ENCODE measurements at regions not wholly inside any gene's neighbourhood (a gene's known extent, or its start where the extent isn't known, plus 50 kb on each side); places are given as distances from the start of the nearest gene placed in this dataset.

DNA sequence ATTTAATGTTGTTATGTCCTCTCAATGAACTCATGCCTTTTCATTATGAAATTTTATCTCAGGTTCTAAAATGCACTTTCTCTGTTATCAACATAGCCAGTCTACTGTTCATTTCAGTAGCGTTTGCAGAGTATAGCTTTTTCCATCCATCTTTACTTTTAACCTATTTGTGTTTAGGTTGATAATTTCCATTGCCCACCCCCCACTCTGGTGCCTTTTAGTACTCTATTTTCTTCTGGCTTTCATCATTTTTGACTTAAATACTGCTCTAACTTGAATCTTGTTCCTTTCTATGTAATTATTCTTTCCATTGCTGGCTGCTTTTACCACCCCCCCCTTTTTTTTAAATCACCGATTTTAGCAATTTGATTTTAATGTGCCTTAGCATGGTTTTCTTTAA, 585.0 kb upstream of the LRATD1 start:
- Histone ChIP-seq H3K27ac (no peak overlapping the region), H3K4me3 (no peak overlapping the region), H3K9me3 (ENCODE audit: low read depth) (no peaks in the 10 kb centered on the region), H3K27me3 (no peaks in the 10 kb centered on the region), H3K36me3 (no peaks in the 10 kb centered on the region), H3K4me1 (ENCODE audit: low read depth) (no peaks in the 10 kb centered on the region)
- no peak for DNase-seq (ENCODE audit: low read depth in 1 of 2, low spot score in 1 of 2)
- TF ChIP-seq, protein P1, sequence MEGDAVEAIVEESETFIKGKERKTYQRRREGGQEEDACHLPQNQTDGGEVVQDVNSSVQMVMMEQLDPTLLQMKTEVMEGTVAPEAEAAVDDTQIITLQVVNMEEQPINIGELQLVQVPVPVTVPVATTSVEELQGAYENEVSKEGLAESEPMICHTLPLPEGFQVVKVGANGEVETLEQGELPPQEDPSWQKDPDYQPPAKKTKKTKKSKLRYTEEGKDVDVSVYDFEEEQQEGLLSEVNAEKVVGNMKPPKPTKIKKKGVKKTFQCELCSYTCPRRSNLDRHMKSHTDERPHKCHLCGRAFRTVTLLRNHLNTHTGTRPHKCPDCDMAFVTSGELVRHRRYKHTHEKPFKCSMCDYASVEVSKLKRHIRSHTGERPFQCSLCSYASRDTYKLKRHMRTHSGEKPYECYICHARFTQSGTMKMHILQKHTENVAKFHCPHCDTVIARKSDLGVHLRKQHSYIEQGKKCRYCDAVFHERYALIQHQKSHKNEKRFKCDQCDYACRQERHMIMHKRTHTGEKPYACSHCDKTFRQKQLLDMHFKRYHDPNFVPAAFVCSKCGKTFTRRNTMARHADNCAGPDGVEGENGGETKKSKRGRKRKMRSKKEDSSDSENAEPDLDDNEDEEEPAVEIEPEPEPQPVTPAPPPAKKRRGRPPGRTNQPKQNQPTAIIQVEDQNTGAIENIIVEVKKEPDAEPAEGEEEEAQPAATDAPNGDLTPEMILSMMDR (IDR thresholded peaks at IDR 0.05; ENCODE audit: low read depth, low read length) = no peak

DNA sequence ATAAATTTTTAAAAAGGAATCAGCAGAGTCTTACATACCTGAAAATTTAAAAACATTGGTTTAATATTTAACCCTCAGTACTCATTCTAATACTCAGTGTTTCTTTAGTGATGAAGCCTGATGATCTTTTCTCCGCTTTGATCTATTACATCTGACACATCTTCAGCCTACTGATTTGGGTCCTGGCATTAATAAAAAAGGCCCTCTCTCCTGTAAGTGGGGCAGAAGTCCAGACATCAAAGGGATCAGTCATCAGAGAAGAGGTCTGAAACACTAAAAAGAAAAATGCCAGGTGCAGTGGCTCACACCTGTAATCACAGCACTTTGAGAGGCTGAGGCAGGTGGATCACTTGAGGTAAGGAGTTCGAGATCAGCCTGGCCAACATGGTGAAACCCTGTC, 581.1 kb upstream of the LRATD1 start:
- Histone ChIP-seq H3K4me3 (no peak overlapping the region), H3K27ac (no peak overlapping the region), H3K27me3 (no peaks in the 10 kb centered on the region), H3K9me3 (ENCODE audit: low read depth) (no peaks in the 10 kb centered on the region), H3K36me3 (no peaks in the 10 kb centered on the region), H3K4me1 (ENCODE audit: low read depth) (no peaks in the 10 kb centered on the region)
- DNase-seq (ENCODE audit: low read depth in 1 of 2, low spot score in 1 of 2) = no peak
- TF ChIP-seq, protein P1 (IDR thresholded peaks at IDR 0.05; ENCODE audit: low read depth, low read length) = no peak

DNA sequence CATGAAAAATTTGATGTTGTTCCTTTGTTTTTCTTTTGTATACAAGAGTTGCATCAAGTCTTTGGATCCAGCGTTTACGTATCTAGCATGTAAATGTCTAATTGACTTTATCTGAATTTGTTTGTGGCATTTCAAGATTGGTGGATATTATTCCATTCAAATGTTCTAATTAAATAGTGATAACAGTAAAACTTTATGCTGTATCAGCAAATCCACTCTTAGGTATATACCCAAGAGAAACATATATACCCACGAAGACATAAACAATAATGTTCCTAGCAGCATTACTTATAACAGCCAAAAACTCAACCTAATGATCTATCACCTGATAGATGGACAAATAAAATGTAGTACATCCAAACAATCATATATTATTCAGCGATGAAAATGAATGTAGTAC, 579.4 kb upstream of the LRATD1 start:
- Histone ChIP-seq H3K27me3 (no peaks in the 10 kb centered on the region), H3K27ac (no peak overlapping the region), H3K9me3 (ENCODE audit: low read depth) (no peaks in the 10 kb centered on the region), H3K4me1 (ENCODE audit: low read depth) (no peaks in the 10 kb centered on the region), H3K36me3 (no peaks in the 10 kb centered on the region), H3K4me3 (no peak overlapping the region)
- TF ChIP-seq, protein P1 (IDR thresholded peaks at IDR 0.05; ENCODE audit: low read depth, low read length) = no peak
- DNase-seq (ENCODE audit: low read depth in 1 of 2, low spot score in 1 of 2) = no peak

DNA sequence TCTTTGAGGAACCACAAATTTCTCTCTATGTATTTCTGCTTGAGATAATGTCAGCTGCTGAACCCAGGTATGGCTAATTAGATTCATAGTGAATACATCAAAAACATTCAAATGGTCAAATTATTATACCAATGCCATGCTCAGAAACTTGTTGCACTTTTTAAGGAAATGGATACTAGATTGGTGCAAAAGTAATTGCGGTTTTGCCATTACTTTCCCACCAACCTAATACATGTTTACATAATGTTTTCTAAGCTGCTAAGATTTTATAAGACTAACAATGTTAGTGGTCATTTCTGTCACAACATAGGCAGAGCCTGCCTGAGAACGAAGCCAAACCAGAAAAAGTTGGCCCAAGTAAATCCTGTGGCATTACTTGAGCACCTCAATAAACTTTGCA, 568.2 kb upstream of the LRATD1 start:
- Histone ChIP-seq H3K9me3 (ENCODE audit: low read depth) (no peaks in the 10 kb centered on the region), H3K4me3 (no peak overlapping the region), H3K36me3 (no peaks in the 10 kb centered on the region), H3K4me1 (ENCODE audit: low read depth) (no peaks in the 10 kb centered on the region), H3K27ac (no peak overlapping the region), H3K27me3 (no peaks in the 10 kb centered on the region)
- DNase-seq (ENCODE audit: low read depth in 1 of 2, low spot score in 1 of 2) = no peak
- TF ChIP-seq, protein P1 (IDR thresholded peaks at IDR 0.05; ENCODE audit: low read depth, low read length) = no peak

DNA sequence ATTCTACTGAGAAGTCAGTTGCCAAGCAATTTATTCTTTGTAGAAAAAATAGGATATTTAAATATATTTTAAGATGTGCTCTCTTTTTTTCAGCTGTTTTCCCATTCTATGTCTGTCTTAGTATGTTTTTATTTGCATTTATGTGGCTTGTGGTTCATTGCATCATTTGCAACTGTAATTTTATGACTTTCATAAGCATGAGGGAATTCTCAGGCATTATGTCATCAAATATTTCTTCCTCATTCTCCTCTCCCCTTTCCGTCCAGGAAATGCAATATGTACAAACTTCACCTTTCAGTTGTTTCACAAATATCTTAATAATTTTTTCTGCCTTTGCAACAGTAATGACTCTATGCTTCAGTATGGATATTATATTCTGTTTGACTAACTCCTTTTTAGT, 560.2 kb upstream of the LRATD1 start:
- H3K36me3 ChIP-seq = no peaks in the 10 kb centered on the region
- H3K4me1 ChIP-seq (ENCODE audit: low read depth) = no peaks in the 10 kb centered on the region
- no peaks in the 10 kb centered on the region for H3K27me3 ChIP-seq
- H3K27ac ChIP-seq = no peak overlapping the region
- no peak overlapping the region for H3K4me3 ChIP-seq
- TF ChIP-seq, protein P1 (IDR thresholded peaks at IDR 0.05; ENCODE audit: low read depth, low read length) = no peak
- DNase-seq (ENCODE audit: low read depth in 1 of 2, low spot score in 1 of 2) = no peak
- H3K9me3 ChIP-seq (ENCODE audit: low read depth) = no peaks in the 10 kb centered on the region

DNA sequence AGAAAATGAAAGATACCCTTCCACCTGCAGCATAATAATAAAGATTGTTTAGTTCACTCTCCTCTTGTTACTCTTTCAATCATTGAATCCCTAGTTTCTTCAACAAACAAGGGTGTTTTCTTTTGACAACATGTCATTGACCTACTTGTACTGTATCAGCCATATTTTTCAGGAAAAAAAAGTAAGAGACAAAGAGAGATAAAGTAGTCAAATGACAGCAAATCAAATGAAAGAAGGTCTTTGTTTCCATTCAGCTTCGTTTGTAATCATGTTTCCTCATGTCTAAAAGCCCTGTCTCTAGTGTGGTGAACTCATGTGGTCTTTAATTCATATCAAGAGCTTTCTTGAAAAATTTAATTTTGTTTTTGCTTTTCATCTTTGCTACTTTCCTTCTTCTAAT, 557.8 kb upstream of the LRATD1 start:
- no peak for DNase-seq (ENCODE audit: low read depth in 1 of 2, low spot score in 1 of 2)
- H3K4me3 ChIP-seq = no peak overlapping the region

More for the DNA sequence above, 557.8 kb upstream of the LRATD1 start:
- H3K9me3 ChIP-seq (ENCODE audit: low read depth) = no peaks in the 10 kb centered on the region
- no peaks in the 10 kb centered on the region for H3K27me3 ChIP-seq
- H3K36me3 ChIP-seq = no peaks in the 10 kb centered on the region
- TF ChIP-seq, protein P1 (IDR thresholded peaks at IDR 0.05; ENCODE audit: low read depth, low read length) = no peak
- H3K4me1 ChIP-seq (ENCODE audit: low read depth) = no peaks in the 10 kb centered on the region
- H3K27ac ChIP-seq = no peak overlapping the region

Data from cardiac muscle cell (in vitro differentiated cells and primary cell).